ENCODE measurements at regions not wholly inside any gene's neighbourhood (a gene's known extent, or its start where the extent isn't known, plus 50 kb on each side); places are given as distances from the start of the nearest gene placed in this dataset.

GRCh38 chr13:74036373-74036772 is 97.8 kb downstream of the KLF12 start:
- DNase-seq (ENCODE audit: low read depth) = peak; percentile 96
- H3K4me3 ChIP-seq (ENCODE audit: low read length) = no peak overlapping the region
- no peak for TF ChIP-seq CTCF (IDR thresholded peaks at IDR 0.05; ENCODE audit: insufficient read depth, low read depth, low read length, missing control alignments)

- TF ChIP-seq CTCF (IDR thresholded peaks at IDR 0.05; ENCODE audit: insufficient read depth, low read depth, low read length, missing control alignments) = no peak
- no peak overlapping the region for H3K4me3 ChIP-seq (ENCODE audit: low read length)
- peak; percentile 2 for DNase-seq (ENCODE audit: low read depth)
These were observed 98.3 kb downstream of the KLF12 start for GRCh38 chr13:74035896-74036295.

DNA sequence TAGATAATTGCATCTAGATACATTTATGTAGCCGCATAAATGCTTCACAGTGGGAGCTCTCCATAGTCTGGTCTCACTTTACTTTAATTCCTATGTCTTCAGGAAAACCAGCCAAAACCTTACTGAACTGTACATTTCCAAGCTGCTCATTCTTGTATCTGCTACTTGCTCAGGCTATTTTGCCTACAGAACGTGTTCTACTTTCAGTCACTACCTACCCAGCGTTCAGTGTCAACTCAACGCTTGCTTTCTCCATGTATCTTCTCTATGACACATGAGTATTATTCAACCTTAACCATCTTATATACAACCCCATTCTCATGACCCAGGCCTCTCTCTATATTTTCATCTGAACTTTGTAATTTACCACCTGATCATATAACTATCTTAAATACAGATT is 101.9 kb downstream of the KLF12 start:
- H3K4me3 ChIP-seq (ENCODE audit: low read length) = no peak overlapping the region
- no peak for TF ChIP-seq CTCF (IDR thresholded peaks at IDR 0.05; ENCODE audit: insufficient read depth, low read depth, low read length, missing control alignments)
- no peak for DNase-seq (ENCODE audit: low read depth)

GRCh38 chr13:74027161-74027779 is 106.9 kb downstream of the KLF12 start:
- no peak overlapping the region for H3K4me3 ChIP-seq (ENCODE audit: low read length)
- no peak for TF ChIP-seq CTCF (IDR thresholded peaks at IDR 0.05; ENCODE audit: insufficient read depth, low read depth, low read length, missing control alignments)
- no peak for DNase-seq (ENCODE audit: low read depth)

- no peak for TF ChIP-seq CTCF (IDR thresholded peaks at IDR 0.05; ENCODE audit: insufficient read depth, low read depth, low read length, missing control alignments)
- DNase-seq (ENCODE audit: low read depth) = peak; percentile 56
- no peak overlapping the region for H3K4me3 ChIP-seq (ENCODE audit: low read length)
These were observed 107.5 kb downstream of the KLF12 start for GRCh38 chr13:74026753-74027152.

GRCh38 chr13:74025369-74025768 is 108.8 kb downstream of the KLF12 start:
- no peak overlapping the region for H3K4me3 ChIP-seq (ENCODE audit: low read length)
- no peak for DNase-seq (ENCODE audit: low read depth)
- no peak for TF ChIP-seq CTCF (IDR thresholded peaks at IDR 0.05; ENCODE audit: insufficient read depth, low read depth, low read length, missing control alignments)

DNA sequence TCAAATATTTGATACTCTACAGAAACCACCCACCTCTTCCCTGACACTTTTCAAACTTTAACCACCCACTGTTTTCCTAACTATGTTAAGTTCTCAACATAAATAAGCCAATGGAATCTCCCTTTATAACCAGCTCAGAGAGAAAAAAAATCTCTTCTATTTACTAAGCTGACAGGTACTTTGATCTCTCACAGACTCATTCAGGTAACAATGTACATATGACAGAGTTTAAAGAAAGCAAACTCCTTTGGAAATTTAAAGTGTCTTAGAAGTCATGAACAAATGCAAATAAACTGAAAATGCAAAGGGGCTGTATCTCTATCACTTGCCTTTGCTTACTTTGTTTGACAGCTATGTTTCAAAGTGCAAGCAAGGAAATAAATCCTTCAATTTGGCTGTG is 109.3 kb downstream of the KLF12 start:
- no peak for TF ChIP-seq CTCF (IDR thresholded peaks at IDR 0.05; ENCODE audit: insufficient read depth, low read depth, low read length, missing control alignments)
- H3K4me3 ChIP-seq (ENCODE audit: low read length) = no peak overlapping the region
- no peak for DNase-seq (ENCODE audit: low read depth)
